GOT3 (cell line): ENCODE measurements at regions not wholly inside any gene's neighbourhood (a gene's known extent, or its start where the extent isn't known, plus 50 kb on each side); places are given as distances from the start of the nearest gene placed in this dataset.
A peak's percentile ranks its signal among the peaks of the same experiment; 100 is the strongest.

Experiments used
- DNase-seq: peaks from one replicate; lab custom pipeline; 2025; ENCODE audit warnings: mixed read lengths; lab: John Stamatoyannopoulos, UW

- DNase-seq, result no peak
These were observed 61.4 kb upstream of the SYT13 start for GRCh38 chr11:45347348-45348082.

GRCh38 chr11:45345491-45345890 lies 59.4 kb upstream of the SYT13 start:
- DNase-seq, result no peak

- DNase-seq, result no peak
These were observed 57.9 kb upstream of the SYT13 start for GRCh38 chr11:45344028-45344427.

GRCh38 chr11:45343444-45343843 lies 57.3 kb upstream of the SYT13 start:
- no peak for DNase-seq

- no peak for DNase-seq
These were observed 55.2 kb upstream of the SYT13 start for GRCh38 chr11:45341372-45341771.

- DNase-seq, result peak; percentile 71
These were observed 53.8 kb upstream of the SYT13 start for GRCh38 chr11:45339729-45340519.

- DNase-seq, result no peak
These were observed 51.6 kb upstream of the SYT13 start for GRCh38 chr11:45337583-45338360.

GRCh38 chr11:45336136-45336535 lies 50.0 kb upstream of the SYT13 start:
- no peak for DNase-seq
